Tibial nerve (tissue), 3 donors: ENCODE measurements at regions not wholly inside any gene's neighbourhood (a gene's known extent, or its start where the extent isn't known, plus 50 kb on each side); places are given as distances from the start of the nearest gene placed in this dataset.

ENCODE experiments used
- POLR2A ChIP-seq, 2 donors: fragments of 450-650 bp; IDR thresholded peaks; one replicate each; pipeline ENCODE4 v1.6.1; 2017; ENCODE audit warnings: antibody characterized with exemption in 2 of 2, mild to moderate bottlenecking in 2 of 2, moderate library complexity in 2 of 2
- TF ChIP-seq, protein P1 (sequence below), 5 experiments: fragments of 200-600 bp in 3 of 5; fragments of 450-650 bp in 2 of 5; sonication (generic) in 3 of 5; IDR thresholded peaks; one replicate each; pipeline ENCODE4 v1.5.1; 2016 to 2019; ENCODE audit warnings: antibody characterized with exemption in 5 of 5, mild to moderate bottlenecking in 3 of 5, moderate library complexity in 2 of 5

DNA sequence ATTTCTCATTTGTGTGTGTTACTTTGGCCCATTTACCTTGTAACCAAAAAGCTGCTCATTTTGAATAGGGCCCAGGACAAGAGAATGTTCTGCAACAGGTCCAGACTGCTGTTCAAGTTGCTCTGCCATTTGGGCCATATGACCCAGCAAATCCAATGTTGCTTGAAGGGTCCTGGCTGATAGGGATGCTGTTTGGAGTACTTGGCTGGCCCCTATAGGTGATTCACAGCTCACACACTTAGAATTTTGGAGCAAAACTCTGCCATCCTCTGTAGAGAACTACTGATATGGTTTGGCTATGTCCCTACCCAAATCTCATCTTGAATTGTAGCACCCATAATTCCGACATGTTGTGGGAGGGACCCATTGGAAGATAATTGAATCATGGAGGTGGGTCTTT, 131.5 kb downstream of the AASDH start:
- no peak for TF ChIP-seq POLR2A (IDR thresholded peaks at IDR 0.05)
- TF ChIP-seq, protein P1, sequence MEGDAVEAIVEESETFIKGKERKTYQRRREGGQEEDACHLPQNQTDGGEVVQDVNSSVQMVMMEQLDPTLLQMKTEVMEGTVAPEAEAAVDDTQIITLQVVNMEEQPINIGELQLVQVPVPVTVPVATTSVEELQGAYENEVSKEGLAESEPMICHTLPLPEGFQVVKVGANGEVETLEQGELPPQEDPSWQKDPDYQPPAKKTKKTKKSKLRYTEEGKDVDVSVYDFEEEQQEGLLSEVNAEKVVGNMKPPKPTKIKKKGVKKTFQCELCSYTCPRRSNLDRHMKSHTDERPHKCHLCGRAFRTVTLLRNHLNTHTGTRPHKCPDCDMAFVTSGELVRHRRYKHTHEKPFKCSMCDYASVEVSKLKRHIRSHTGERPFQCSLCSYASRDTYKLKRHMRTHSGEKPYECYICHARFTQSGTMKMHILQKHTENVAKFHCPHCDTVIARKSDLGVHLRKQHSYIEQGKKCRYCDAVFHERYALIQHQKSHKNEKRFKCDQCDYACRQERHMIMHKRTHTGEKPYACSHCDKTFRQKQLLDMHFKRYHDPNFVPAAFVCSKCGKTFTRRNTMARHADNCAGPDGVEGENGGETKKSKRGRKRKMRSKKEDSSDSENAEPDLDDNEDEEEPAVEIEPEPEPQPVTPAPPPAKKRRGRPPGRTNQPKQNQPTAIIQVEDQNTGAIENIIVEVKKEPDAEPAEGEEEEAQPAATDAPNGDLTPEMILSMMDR (IDR thresholded peaks at IDR 0.05) = no peak
